ENCODE measurements at regions not wholly inside any gene's neighbourhood (a gene's known extent, or its start where the extent isn't known, plus 50 kb on each side); places are given as distances from the start of the nearest gene placed in this dataset.

DNA sequence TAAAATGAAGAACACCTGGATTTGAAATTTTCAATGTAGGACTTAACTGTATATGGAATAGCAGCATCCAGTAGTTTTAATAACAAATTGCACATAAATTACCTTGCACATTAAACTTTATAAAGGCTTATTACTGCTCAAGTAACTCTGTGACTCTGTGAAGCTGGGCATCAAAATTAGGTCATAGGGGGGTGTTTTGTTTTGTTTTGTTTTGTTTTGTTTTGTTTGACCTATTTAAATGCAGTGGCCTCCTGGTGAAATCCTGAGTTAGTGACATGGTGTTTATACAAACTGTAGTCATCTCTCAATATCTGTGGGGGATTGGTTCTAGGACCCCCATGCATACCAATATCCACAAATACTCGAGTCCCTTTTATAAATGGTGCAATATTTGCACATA, 51.9 kb upstream of the ADAD1 start:
- H3K4me3 ChIP-seq (ENCODE audit: low read depth, low read length) = no peak overlapping the region
- DNase-seq (ENCODE audit: low read depth) = no peak
- TF ChIP-seq, protein P1, sequence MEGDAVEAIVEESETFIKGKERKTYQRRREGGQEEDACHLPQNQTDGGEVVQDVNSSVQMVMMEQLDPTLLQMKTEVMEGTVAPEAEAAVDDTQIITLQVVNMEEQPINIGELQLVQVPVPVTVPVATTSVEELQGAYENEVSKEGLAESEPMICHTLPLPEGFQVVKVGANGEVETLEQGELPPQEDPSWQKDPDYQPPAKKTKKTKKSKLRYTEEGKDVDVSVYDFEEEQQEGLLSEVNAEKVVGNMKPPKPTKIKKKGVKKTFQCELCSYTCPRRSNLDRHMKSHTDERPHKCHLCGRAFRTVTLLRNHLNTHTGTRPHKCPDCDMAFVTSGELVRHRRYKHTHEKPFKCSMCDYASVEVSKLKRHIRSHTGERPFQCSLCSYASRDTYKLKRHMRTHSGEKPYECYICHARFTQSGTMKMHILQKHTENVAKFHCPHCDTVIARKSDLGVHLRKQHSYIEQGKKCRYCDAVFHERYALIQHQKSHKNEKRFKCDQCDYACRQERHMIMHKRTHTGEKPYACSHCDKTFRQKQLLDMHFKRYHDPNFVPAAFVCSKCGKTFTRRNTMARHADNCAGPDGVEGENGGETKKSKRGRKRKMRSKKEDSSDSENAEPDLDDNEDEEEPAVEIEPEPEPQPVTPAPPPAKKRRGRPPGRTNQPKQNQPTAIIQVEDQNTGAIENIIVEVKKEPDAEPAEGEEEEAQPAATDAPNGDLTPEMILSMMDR (IDR thresholded peaks at IDR 0.05; ENCODE audit: insufficient read depth, low read length) = no peak

- no peak for DNase-seq (ENCODE audit: low read depth)
- TF ChIP-seq, protein P1 (IDR thresholded peaks at IDR 0.05; ENCODE audit: insufficient read depth, low read length) = no peak
- H3K4me3 ChIP-seq (ENCODE audit: low read depth, low read length) = no peak overlapping the region
Measured at GRCh38 chr4:122328893-122329292, 49.9 kb upstream of the ADAD1 start.
